Astrocyte (in vitro differentiated cells and primary cell): ENCODE measurements at regions not wholly inside any gene's neighbourhood (a gene's known extent, or its start where the extent isn't known, plus 50 kb on each side); places are given as distances from the start of the nearest gene placed in this dataset.

Source experiments
- DNase-seq: peaks from one replicate; pipeline ENCODE4 v3.0.0-alpha.2; 2010; ENCODE audit warnings: low read depth
- FAIRE-seq: peaks from 2 replicates; lab custom pipeline; 2011; peaks lifted over from hg19 to GRCh38; lab: Jason Lieb, UNC
- H2AFZ ChIP-seq: 2 replicates; pipeline ENCODE4 v1.6.0; 2012; ENCODE audit warnings: low read depth, low read length, inconsistent platforms
- H3K27ac ChIP-seq: 2 replicates; pipeline ENCODE4 v1.5.1; 2011; ENCODE audit warnings: low read depth, low read length, inconsistent platforms
- H3K27me3 ChIP-seq: 2 replicates; pipeline ENCODE4 v1.6.0; 2011; ENCODE audit warnings: low read length, inconsistent platforms; ENCODE audit not compliant: insufficient read depth
- H3K36me3 ChIP-seq: 2 replicates; pipeline ENCODE4 v1.5.1; 2011; ENCODE audit warnings: low read length, inconsistent platforms; ENCODE audit not compliant: insufficient read depth
- H3K4me1 ChIP-seq: 2 replicates; pipeline ENCODE4 v1.5.1; 2011; ENCODE audit warnings: low read length, inconsistent platforms; ENCODE audit not compliant: insufficient read depth
- H3K4me2 ChIP-seq: 2 replicates; pipeline ENCODE4 v1.6.0; 2012; ENCODE audit warnings: low read length, inconsistent platforms
- H3K4me3 ChIP-seq: 2 replicates; pipeline ENCODE4 v1.5.1; 2011; ENCODE audit warnings: low read depth, mild to moderate bottlenecking, low read length, inconsistent platforms; ENCODE audit not compliant: insufficient read depth
- H3K79me2 ChIP-seq: 2 replicates; pipeline ENCODE4 v1.6.0; 2012; ENCODE audit warnings: mild to moderate bottlenecking, low read length, inconsistent platforms; ENCODE audit not compliant: insufficient read depth
- H3K9ac ChIP-seq: 2 replicates; pipeline ENCODE4 v1.6.0; 2012; ENCODE audit warnings: mild to moderate bottlenecking, low read length, inconsistent platforms
- H3K9me3 ChIP-seq: 2 replicates; pipeline ENCODE4 v1.5.1; 2012; ENCODE audit warnings: low read depth, mild to moderate bottlenecking, low read length, inconsistent platforms; ENCODE audit not compliant: insufficient read depth
- H4K20me1 ChIP-seq: 2 replicates; pipeline ENCODE4 v1.6.0; 2012; ENCODE audit warnings: low read length, inconsistent platforms; ENCODE audit not compliant: insufficient read depth
- H3K27ac Mint-ChIP-seq: one replicate; pipeline ENCODE4 v1.8.0; 2021; ENCODE audit warnings: mild to moderate bottlenecking, mixed read lengths; ENCODE audit not compliant: unreplicated experiment
- H3K27me3 Mint-ChIP-seq: one replicate; pipeline ENCODE4 v1.8.0; 2021; ENCODE audit warnings: low read depth, mixed read lengths; ENCODE audit not compliant: unreplicated experiment
- H3K36me3 Mint-ChIP-seq: one replicate; pipeline ENCODE4 v1.8.0; 2021; ENCODE audit warnings: low read depth, mixed read lengths; ENCODE audit not compliant: unreplicated experiment
- H3K4me1 Mint-ChIP-seq: one replicate; pipeline ENCODE4 v1.8.0; 2021; ENCODE audit warnings: low read depth, mixed read lengths; ENCODE audit not compliant: unreplicated experiment
- H3K4me3 Mint-ChIP-seq: one replicate; pipeline ENCODE4 v1.8.0; 2021; ENCODE audit warnings: mild to moderate bottlenecking, moderate library complexity, mixed read lengths; ENCODE audit not compliant: unreplicated experiment
- H3K9me3 Mint-ChIP-seq: one replicate; pipeline ENCODE4 v1.8.0; 2021; ENCODE audit warnings: mild to moderate bottlenecking, mixed read lengths; ENCODE audit not compliant: unreplicated experiment
- EZH2 ChIP-seq: IDR thresholded peaks from 2 replicates; pipeline ENCODE4 v1.6.1; 2012; ENCODE audit warnings: mild to moderate bottlenecking, low read length, inconsistent platforms; ENCODE audit not compliant: insufficient read depth
- TF ChIP-seq, protein P1 (sequence below): IDR thresholded peaks from 2 replicates; pipeline ENCODE4 v1.5.1; 2011; ENCODE audit warnings: low read depth, mild to moderate bottlenecking, inconsistent platforms, low read length, moderate library complexity; ENCODE audit not compliant: insufficient read depth

GRCh38 chr6:56329271-56330050, 82.1 kb upstream of the COL21A1 start:
- H3K4me1 ChIP-seq = peaks cover 5% of the 10 kb centered on the region
- H3K27ac ChIP-seq = no peak overlapping the region
- H3K27me3 ChIP-seq = no peaks in the 10 kb centered on the region
- FAIRE-seq = peak; percentile 39
- no peaks in the 10 kb centered on the region for H3K36me3 ChIP-seq
- H3K9ac ChIP-seq = peak overlapping the region; percentile 7
- H3K9me3 Mint-ChIP-seq = no peaks in the 10 kb centered on the region
- no peaks in the 10 kb centered on the region for H3K79me2 ChIP-seq
- H3K9me3 ChIP-seq = no peaks in the 10 kb centered on the region
- peak overlapping the region; percentile 43 for H3K4me2 ChIP-seq
- H4K20me1 ChIP-seq = no peaks in the 10 kb centered on the region
- H3K4me3 Mint-ChIP-seq = no peak overlapping the region
- H3K4me1 Mint-ChIP-seq = peaks cover 8% of the 10 kb centered on the region
- no peak overlapping the region for H3K27ac Mint-ChIP-seq
- H3K36me3 Mint-ChIP-seq = no peaks in the 10 kb centered on the region
- H3K4me3 ChIP-seq = no peak overlapping the region
- TF ChIP-seq, protein P1, sequence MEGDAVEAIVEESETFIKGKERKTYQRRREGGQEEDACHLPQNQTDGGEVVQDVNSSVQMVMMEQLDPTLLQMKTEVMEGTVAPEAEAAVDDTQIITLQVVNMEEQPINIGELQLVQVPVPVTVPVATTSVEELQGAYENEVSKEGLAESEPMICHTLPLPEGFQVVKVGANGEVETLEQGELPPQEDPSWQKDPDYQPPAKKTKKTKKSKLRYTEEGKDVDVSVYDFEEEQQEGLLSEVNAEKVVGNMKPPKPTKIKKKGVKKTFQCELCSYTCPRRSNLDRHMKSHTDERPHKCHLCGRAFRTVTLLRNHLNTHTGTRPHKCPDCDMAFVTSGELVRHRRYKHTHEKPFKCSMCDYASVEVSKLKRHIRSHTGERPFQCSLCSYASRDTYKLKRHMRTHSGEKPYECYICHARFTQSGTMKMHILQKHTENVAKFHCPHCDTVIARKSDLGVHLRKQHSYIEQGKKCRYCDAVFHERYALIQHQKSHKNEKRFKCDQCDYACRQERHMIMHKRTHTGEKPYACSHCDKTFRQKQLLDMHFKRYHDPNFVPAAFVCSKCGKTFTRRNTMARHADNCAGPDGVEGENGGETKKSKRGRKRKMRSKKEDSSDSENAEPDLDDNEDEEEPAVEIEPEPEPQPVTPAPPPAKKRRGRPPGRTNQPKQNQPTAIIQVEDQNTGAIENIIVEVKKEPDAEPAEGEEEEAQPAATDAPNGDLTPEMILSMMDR = no peak
- no peak for TF ChIP-seq EZH2
- peak; percentile 77 for DNase-seq
- H3K27me3 Mint-ChIP-seq = no peaks in the 10 kb centered on the region
- H2AFZ ChIP-seq = no peak overlapping the region

DNA sequence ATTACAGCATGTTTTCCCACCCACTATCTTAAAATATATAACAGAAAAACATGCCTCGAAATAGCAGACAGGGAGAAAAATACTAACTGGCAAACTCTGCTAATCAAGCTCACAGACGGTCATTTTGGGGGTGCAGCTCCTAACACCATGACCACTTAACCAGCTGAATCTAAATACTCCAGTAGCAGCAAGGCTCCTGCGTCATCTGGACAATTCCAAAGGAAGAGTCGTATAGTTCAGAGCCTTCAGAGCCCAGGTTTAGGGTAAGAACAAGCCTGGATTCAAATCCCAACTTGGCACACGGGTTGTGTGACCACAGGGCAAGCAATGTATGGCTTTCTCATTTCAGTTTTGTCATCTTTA, 81.3 kb upstream of the COL21A1 start:
- no peaks in the 10 kb centered on the region for H4K20me1 ChIP-seq
- no peak overlapping the region for H3K4me3 ChIP-seq
- peaks cover 8% of the 10 kb centered on the region for H3K4me1 Mint-ChIP-seq
- H3K9ac ChIP-seq = no peak overlapping the region
- no peaks in the 10 kb centered on the region for H3K36me3 Mint-ChIP-seq
- no peak for TF ChIP-seq EZH2
- TF ChIP-seq, protein P1 = no peak
- no peaks in the 10 kb centered on the region for H3K9me3 Mint-ChIP-seq
- no peak overlapping the region for H3K4me3 Mint-ChIP-seq
- H3K4me2 ChIP-seq = no peak overlapping the region
- DNase-seq = no peak
- no peak overlapping the region for H3K27ac ChIP-seq
- no peaks in the 10 kb centered on the region for H3K36me3 ChIP-seq
- H3K27ac Mint-ChIP-seq = peak overlapping the region; percentile 12
- no peaks in the 10 kb centered on the region for H3K27me3 ChIP-seq
- no peaks in the 10 kb centered on the region for H3K27me3 Mint-ChIP-seq
- no peak overlapping the region for H2AFZ ChIP-seq
- no peak for FAIRE-seq
- no peaks in the 10 kb centered on the region for H3K9me3 ChIP-seq
- H3K4me1 ChIP-seq = peaks cover 5% of the 10 kb centered on the region
- no peaks in the 10 kb centered on the region for H3K79me2 ChIP-seq

DNA sequence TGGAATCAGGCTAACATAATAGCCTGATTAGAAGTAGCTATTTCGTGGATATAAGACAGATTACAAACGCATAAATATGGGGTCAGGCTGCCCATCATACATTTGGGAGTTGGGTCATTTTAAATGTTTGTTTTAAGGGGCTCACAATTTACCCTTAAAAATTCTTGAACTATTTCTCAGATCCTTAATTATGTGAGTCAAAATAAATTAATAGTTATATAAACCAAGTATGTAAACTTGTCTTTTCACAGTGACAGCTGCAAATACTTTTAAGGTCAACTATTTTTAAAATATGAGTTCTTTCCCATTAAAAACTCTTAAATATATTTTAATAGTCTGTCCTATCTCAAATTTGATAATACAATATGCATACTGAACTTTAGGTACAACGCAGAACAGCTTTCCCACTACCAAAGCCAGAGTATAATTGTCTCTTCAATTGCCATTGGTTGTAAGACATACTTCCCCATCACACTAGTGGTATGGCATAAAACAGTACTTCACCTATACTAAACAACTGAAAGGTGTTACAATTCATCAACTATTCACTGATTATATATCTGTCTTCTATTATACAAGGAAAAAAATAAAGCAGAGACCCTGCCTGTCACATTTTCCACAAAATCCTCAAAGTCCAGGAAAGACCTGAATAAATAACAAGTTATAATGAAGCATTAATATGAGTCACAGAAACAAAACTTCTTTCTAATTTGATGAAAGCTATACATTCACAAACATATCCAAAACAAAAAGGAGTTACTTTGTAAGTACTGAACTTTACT, 80.8 kb upstream of the COL21A1 start:
- peaks cover 5% of the 10 kb centered on the region for H3K4me1 ChIP-seq
- no peak for TF ChIP-seq EZH2
- TF ChIP-seq, protein P1 = no peak
- no peaks in the 10 kb centered on the region for H3K79me2 ChIP-seq
- Mint-ChIP-seq H3K9me3 (no peaks in the 10 kb centered on the region), H3K36me3 (no peaks in the 10 kb centered on the region), H3K4me3 (no peak overlapping the region), H3K27ac (peak overlapping the region; percentile 12), H3K27me3 (no peaks in the 10 kb centered on the region), H3K4me1 (peaks cover 8% of the 10 kb centered on the region)
- H3K4me2 ChIP-seq = no peak overlapping the region
- no peaks in the 10 kb centered on the region for H4K20me1 ChIP-seq
- no peaks in the 10 kb centered on the region for H3K36me3 ChIP-seq
- no peak overlapping the region for H3K9ac ChIP-seq
- no peaks in the 10 kb centered on the region for H3K27me3 ChIP-seq
- FAIRE-seq (peak; percentile 34), DNase-seq (no peak)
- no peak overlapping the region for H2AFZ ChIP-seq
- no peak overlapping the region for H3K4me3 ChIP-seq
- H3K27ac ChIP-seq = no peak overlapping the region
- no peaks in the 10 kb centered on the region for H3K9me3 ChIP-seq
